ENCODE measurements at regions not wholly inside any gene's neighbourhood (a gene's known extent, or its start where the extent isn't known, plus 50 kb on each side); places are given as distances from the start of the nearest gene placed in this dataset.

DNA sequence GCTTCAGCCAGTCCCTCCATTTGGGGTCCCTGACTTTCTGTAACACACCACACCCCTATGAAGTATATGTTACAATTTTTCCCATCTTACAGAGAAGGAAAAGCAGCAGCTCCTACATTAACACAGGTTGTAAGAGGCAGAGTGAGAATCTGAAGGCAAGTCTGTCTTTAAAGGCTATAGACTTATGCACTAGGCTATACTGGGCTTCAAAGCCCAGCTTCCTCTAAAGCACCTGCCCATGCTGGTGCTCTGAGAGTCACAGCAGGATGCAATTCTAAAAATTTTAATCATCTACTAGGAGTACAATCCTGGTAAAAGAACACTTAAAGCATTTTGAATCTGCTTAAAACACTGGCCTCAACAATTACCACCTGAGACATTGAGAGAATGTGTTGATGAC lies 113.0 kb upstream of the NLGN4Y start:
- DNase-seq (ENCODE audit: low spot score) (no peak), ATAC-seq (no peak)
- no peaks in the 10 kb centered on the region for H3K27me3 Mint-ChIP-seq
- H3K4me1 Mint-ChIP-seq (ENCODE audit: low read depth in 2 of 2) = no peaks in the 10 kb centered on the region
- no peaks in the 10 kb centered on the region for H3K36me3 Mint-ChIP-seq
- H3K9me3 Mint-ChIP-seq = no peaks in the 10 kb centered on the region
- H3K4me3 Mint-ChIP-seq = no peak overlapping the region
- no peak overlapping the region for H3K27ac Mint-ChIP-seq

DNA sequence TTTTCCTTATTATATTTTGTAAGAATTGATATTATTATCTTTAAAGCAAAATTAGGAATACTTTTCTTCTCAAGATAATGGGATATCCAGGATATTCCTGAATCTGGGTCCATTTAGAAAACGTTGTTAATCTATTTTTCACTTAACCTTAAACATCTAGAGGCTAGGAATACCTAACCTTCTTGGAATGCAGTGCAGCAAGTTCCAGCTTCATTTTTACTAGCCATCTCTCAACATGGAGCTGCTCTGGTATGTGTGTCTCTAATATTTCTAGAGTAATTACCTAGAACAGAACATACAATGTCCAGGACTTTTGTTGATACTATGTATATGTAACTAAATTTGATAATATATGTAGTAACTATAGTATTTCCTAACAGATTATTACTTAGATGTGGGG lies 87.8 kb upstream of the NLGN4Y start:
- Mint-ChIP-seq H3K4me3 (no peak overlapping the region), H3K9me3 (no peaks in the 10 kb centered on the region), H3K4me1 (ENCODE audit: low read depth in 2 of 2) (no peaks in the 10 kb centered on the region), H3K27me3 (no peaks in the 10 kb centered on the region), H3K27ac (no peak overlapping the region), H3K36me3 (no peaks in the 10 kb centered on the region)
- no peak for DNase-seq (ENCODE audit: low spot score)
- no peak for ATAC-seq

GRCh38 chrY:14437626-14438025 lies 86.7 kb upstream of the NLGN4Y start:
- Mint-ChIP-seq H3K27me3 (no peaks in the 10 kb centered on the region), H3K4me3 (no peak overlapping the region), H3K4me1 (ENCODE audit: low read depth in 2 of 2) (no peaks in the 10 kb centered on the region), H3K9me3 (no peaks in the 10 kb centered on the region), H3K27ac (no peak overlapping the region), H3K36me3 (no peaks in the 10 kb centered on the region)
- DNase-seq (ENCODE audit: low spot score) (no peak), ATAC-seq (no peak)

DNA sequence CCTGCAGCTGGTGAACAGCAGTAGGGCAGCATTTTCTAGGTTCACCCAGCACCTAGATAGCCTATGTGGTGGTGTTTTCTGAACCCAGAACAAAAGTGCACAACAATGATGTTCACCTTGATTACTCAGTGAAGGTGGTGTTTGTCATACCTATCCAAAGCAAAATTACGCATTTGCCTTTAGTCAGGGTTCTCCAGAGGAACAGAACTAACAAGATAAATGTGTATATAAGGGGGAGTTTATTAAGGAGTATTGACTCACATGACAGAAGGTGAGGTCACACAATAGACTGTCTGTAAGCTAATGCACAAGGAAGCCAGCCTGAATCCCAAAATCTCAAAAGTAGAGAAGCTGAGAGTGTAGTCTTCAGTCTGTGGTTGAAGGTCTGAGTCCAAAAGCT lies 85.9 kb upstream of the NLGN4Y start:
- Mint-ChIP-seq H3K4me3 (no peak overlapping the region), H3K27ac (no peak overlapping the region), H3K9me3 (no peaks in the 10 kb centered on the region), H3K4me1 (ENCODE audit: low read depth in 2 of 2) (no peaks in the 10 kb centered on the region), H3K27me3 (no peaks in the 10 kb centered on the region), H3K36me3 (no peaks in the 10 kb centered on the region)
- ATAC-seq (no peak), DNase-seq (ENCODE audit: low spot score) (no peak)

GRCh38 chrY:14444550-14444949 lies 79.8 kb upstream of the NLGN4Y start:
- DNase-seq (ENCODE audit: low spot score) (no peak), ATAC-seq (no peak)
- Mint-ChIP-seq H3K27me3 (peaks cover 0 to 5% of the 10 kb centered on the region in 2 donors), H3K36me3 (no peaks in the 10 kb centered on the region), H3K9me3 (no peaks in the 10 kb centered on the region), H3K4me1 (ENCODE audit: low read depth in 2 of 2) (no peaks in the 10 kb centered on the region), H3K27ac (no peak overlapping the region), H3K4me3 (no peak overlapping the region)

GRCh38 chrY:14468151-14468683 lies 56.1 kb upstream of the NLGN4Y start:
- H3K4me1 Mint-ChIP-seq (ENCODE audit: low read depth in 2 of 2) = peaks cover 0 to 8% of the 10 kb centered on the region in 2 donors
- no peaks in the 10 kb centered on the region for H3K36me3 Mint-ChIP-seq
- no peaks in the 10 kb centered on the region for H3K27me3 Mint-ChIP-seq
- DNase-seq (ENCODE audit: low spot score) (no peak), ATAC-seq (peak in 1 of 2 donors; percentile 71)
- H3K4me3 Mint-ChIP-seq = peak overlapping the region; percentile 36
- H3K9me3 Mint-ChIP-seq = no peaks in the 10 kb centered on the region
- H3K27ac Mint-ChIP-seq = peak overlapping the region in 1 of 2 donors; percentile 74

GRCh38 chrY:14472421-14472820 lies 51.9 kb upstream of the NLGN4Y start:
- Mint-ChIP-seq H3K27ac (no peak overlapping the region), H3K4me3 (no peak overlapping the region), H3K9me3 (no peaks in the 10 kb centered on the region), H3K4me1 (ENCODE audit: low read depth in 2 of 2) (peaks cover 0 to 8% of the 10 kb centered on the region in 2 donors), H3K36me3 (no peaks in the 10 kb centered on the region), H3K27me3 (no peaks in the 10 kb centered on the region)
- ATAC-seq (no peak), DNase-seq (ENCODE audit: low spot score) (no peak)

GRCh38 chrY:14473320-14473719 lies 51.0 kb upstream of the NLGN4Y start:
- Mint-ChIP-seq H3K4me3 (no peak overlapping the region), H3K4me1 (ENCODE audit: low read depth in 2 of 2) (peaks cover 0 to 4% of the 10 kb centered on the region in 2 donors), H3K36me3 (no peaks in the 10 kb centered on the region), H3K27ac (no peak overlapping the region), H3K9me3 (no peaks in the 10 kb centered on the region), H3K27me3 (no peaks in the 10 kb centered on the region)
- DNase-seq (ENCODE audit: low spot score) (no peak), ATAC-seq (no peak)
